ENCODE measurements at regions not wholly inside any gene's neighbourhood (a gene's known extent, or its start where the extent isn't known, plus 50 kb on each side); places are given as distances from the start of the nearest gene placed in this dataset.
"Not testable (repeated sequence)": the region's sequence is repeated elsewhere in the genome, so short reads cannot be mapped to it uniquely, and the experiment has no call there.

DNA sequence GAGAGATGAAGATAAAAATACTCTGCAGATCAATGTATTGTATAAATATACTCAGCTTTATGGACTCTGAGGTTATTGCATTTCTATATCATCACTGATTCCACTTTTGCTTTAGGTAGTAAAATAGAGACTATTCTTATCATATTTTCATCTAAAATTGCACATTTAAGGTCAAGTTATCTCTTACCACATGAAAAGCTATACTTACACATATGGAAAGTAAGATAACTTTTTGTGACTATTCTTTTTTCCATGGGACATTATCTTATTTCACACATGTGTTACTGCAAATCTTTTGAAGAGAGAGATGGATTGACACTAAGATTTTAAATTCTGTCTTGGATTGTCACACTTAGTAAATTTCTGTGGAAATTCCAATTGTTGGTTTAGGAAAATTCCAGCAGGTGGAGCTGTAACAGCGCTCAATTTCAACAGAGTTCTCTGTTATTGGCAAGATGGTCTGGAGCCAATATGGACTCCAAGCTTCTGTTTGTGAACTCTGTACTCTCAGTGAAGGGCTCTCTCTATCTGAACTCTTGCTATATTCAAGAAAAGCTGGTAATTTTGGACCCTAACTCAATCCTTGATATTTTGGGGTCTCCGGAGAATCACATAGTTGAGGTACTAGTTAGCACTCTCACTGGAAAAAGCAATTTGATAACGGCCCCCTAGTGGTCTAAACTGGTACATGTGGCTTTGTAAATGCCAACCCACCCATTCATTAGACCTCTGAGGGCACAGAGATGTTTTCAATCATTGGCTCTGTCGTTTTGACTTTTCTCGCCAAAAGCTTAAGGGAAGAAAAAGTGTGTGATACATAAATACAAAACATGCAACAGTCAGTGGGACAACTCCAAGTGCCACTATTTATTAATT is 429.7 kb downstream of the ETS1 start:
- DNase-seq (ENCODE audit: low read depth in 2 of 2), result peak; percentile 63 to 68

DNA sequence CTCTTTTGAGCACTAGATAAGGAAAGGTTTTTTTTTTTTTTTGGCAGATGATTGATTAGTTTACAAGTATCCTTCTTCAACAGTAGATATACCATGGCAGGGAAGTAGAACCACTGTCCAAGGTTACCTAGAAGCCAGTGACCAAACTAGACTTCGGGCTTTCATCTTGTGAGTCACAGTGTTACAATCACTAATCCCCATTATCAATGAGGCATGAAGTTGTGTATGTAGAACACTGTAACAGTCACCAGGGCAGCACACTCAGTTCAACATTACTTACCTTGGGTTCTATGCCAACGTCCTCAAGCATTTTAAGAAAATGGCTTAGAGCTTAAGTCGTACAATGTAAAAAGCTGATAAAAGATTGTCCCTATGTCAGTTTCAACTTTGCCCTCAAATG is 430.9 kb downstream of the ETS1 start:
- DNase-seq (ENCODE audit: low read depth in 2 of 2), result no peak

DNA sequence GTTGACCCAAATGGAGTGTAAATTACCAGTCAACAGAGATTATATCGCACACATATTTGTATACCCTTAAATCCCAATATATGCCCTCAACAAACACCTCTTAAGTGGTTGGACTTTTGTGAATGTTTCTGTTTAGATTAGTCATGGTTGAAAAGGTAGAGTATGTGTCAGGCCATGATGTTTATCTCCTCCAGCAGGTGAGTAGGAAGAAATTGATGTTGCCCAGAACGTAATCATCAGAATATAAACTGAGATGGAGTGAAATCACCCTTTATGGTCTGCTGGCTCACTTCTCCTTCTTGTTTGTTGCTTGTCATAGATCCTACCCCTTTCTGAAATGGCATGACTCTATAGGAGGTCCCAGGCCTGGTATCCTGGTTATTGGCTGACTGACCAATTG is 431.8 kb downstream of the ETS1 start:
- DNase-seq (ENCODE audit: low read depth in 2 of 2), result no peak

DNA sequence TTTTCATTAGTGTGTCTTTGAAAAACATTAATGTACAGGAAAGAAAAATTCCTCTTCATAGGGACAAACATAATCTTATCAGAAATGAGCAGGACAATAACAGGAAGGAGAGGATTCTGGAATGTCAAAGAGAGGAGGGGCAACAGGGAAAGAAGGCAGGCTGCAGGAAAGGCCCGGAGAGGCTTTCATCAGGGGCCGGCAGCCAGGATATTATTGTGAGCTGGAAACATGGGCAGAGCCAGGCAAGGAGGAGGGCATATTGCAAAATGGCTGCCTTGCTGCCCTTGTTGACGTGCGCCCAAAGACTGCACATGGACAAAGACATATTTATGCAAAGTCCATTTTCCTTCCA is 433.7 kb downstream of the ETS1 start:
- no peak for DNase-seq (ENCODE audit: low read depth in 2 of 2)

DNA sequence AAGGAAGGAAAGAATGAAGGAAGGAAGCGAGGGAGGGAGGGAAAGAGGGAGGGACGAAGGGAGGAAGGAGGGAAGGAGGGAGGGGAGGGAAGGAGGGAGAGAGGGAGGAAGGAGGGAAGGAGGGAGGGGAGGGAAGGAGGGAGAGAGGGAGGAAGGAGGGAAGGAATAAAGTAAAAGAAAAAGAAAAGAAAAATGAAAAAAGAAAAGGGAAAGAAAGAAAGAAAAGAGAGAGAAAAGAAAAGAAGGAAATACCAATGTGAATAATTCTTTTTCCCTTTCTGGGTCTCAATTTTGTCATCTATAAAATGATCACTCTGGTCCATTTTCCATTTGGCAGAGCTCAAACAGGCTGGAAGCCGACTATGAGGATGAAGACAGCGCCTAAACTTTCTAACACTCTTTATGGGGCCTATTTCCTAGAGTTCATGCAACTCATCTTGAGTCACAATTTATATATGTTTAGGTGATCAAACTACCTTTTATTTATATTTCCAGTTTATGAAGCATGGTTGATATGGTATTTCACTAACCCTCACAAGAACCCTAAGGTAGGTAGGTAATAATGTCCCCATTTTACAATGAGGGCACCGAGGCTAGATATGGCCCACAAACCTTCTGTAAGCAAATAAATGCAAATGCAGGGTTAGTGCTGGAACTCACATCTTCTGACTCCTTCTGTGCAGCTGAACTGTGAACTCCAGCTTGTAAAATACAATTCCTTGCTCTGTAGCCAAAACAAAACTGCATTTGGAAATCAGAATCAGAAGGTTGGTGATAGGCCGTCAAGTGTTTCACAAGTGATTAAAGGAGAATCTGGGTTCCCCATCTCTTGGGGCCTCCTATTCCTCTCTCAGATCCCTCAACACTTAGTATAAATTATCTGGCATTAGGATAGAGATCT is 434.3 kb downstream of the ETS1 start:
- no peak for DNase-seq (ENCODE audit: low read depth in 2 of 2)

DNA sequence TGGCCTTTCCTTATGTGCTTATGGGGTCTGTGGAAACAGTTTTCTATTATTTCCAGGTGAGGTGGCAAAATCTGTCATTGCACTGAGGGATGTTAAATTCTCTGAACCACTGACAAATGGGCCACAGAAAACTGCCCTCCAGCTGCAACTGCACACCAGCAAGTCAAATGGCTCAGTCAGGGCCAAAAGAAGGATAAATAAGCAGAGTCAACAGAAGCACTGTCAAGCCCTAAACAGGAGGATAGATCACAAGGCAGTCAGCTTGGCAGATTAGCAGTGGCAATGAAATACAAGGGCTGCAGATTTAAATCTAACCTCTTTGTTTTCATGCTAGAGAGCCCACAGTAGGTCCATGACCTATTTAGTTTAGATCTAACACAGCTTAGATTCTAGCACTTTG is 435.6 kb downstream of the ETS1 start:
- no peak for DNase-seq (ENCODE audit: low read depth in 2 of 2)

DNA sequence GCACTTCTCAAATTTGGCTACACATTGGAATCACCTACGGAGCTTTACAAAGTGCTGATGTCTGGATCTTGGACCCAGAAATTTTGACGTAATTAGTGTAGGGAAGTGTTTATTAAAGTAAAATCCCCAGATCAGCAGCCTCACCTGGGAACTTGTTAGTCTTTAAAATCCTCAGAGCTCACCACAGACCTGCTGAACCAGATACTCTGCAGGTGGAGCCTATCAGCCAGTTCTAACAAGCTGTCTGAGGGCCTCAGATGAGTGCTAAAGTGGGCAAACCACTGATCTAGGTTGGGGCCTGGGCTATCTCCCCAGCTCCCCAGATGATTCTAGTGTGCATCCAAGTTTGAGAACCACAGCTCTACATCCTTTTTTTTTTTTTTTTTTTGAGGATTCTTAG is 436.0 kb downstream of the ETS1 start:
- DNase-seq (ENCODE audit: low read depth in 2 of 2), result no peak

DNA sequence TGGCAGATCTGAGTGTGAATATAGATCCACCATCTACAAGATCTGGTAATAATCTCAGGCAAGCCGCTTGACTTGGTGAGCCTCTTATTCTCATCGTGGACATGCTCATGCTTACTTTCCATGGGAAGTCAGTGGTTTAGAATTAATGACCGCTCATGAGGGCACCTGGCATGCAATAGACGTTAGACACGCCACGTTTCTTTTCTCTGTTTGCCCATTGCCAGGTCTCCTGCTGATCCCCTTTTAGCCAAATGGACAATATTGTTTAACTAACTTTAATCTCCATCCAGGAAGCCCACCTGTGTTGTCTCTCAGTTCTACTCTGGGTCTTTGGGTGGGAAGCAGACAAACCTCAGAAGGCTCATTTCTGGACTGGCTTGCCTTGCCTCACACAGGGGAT is 439.1 kb downstream of the ETS1 start:
- DNase-seq (ENCODE audit: low read depth in 2 of 2), result no peak

DNA sequence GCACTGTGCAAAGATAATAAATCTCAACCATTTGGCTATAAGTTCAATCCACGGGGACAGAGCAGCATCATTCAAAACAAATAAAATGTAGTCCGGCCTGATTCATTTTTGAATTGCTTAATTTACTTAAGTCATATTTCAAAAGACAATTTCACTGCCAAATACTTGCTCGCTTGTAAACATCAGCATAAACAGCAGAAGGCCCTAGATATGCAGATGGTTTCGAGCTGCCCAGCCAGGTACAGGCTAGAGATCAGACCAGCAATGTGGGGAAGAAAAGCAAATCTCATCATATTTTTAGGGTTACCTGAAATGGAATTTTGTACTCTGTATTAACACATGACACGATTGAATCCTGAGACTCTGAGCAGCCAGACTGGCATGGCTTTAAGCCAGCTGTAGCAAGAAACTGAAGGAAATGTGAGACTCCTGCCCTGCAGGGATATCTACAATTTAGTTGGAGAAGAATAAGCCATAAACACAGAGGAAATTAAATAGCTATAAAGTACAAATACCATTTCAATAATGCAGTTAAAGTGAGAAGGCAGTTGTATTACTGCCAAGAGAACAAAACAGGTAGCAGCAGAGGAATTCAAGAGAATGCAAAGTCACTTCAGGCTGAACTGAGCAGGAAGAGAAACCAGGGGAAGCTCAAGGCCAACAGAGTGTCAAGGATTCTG is 440.3 kb downstream of the ETS1 start:
- no peak for DNase-seq (ENCODE audit: low read depth in 2 of 2)

DNA sequence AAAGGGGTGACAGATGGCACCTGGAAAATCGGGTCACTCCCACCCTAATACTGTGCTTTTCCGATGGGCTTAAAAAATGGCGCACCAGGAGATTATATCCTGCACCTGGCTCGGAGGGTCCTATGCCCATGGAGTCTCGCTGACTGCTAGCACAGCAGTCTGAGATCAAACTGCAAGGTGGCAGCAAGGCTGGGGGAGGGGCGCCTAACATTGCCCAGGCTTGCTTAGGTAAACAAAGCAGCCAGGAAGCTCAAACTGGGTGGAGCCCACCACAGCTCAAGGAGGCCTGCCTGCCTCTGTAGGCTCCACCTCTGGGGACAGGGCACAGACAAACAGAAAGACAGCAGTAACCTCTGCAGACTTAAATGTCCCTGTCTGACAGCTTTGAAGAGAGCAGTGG is 447.1 kb downstream of the ETS1 start:
- not testable (repeated sequence) for DNase-seq (ENCODE audit: low read depth in 2 of 2)

DNA sequence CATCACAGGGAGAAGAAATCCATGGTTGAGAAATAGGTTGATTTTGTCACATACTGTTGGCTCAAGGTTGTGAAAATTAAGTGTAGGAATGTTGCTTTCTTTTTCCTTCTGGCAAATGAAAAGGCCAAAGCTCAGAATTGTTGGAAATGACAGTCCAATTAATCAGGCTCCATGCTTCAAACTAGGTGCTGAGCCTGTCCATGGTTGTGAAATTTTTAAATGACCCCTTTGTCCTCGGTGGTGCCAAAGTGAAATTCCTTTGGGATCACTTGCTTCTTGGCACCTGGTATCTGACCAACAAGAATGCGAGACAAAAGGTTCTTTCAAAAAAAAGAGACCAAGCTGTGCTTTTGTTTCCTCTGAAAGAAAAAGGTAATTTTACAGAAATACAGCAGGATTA is 451.9 kb downstream of the ETS1 start:
- no peak for DNase-seq (ENCODE audit: low read depth in 2 of 2)

DNA sequence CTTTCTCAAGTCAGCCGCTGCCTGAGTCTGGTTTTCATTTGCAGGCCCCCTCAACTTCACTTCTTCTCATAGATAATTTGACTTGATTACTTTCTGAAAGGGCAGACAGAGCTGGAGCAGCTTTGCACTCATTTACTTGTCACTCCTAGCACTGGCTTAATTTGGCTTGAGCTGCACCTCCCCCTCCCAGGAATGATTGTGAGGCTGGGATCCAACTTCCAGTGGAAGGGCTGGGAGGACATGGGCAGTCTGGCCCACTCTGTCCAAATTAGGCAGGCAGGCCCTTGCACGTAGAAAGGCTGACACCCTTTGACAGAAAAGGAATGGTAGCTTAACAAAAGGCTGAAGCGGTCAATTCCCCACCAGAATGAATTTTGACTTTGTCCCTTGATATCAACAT is 453.9 kb downstream of the ETS1 start:
- DNase-seq (ENCODE audit: low read depth in 2 of 2), result no peak

DNA sequence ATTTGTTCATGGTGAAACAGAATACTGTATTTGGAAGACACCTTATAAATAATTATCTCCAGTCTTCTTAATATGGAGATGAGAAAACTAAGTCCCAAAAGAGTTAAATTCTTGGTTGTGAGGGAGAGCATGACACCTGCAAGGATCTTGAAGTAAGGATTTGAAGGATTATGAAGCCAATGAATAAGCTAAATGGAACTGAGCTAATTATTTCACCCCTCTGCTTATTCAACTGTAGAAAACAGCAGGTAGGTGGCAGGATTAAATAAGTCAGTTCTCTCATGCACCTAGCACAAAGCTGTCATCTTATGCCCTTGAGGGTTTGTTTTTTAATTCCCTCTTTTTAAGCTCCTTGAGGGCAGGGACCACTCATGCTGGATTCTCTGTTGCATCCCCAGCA is 457.3 kb downstream of the ETS1 start:
- DNase-seq (ENCODE audit: low read depth in 2 of 2), result no peak

DNA sequence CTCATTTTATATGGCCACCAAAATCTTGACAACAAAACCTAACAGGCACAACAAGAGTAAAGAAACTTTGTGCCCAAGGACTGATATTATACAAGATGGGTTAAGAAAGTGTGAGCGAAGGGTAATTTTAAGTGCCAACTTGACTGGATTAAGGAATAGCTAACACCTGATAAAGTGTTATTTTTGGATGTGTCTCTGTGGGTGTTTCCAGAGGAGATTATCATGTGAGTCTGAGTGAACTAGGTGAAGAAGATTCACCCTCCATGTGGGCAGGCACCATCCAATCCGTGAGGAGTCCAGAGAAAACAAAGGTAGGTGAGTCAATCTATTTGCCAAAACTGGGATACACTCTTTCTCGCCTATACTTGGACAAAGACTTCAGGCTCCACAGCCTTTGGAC is 461.6 kb downstream of the ETS1 start:
- no peak for DNase-seq (ENCODE audit: low read depth in 2 of 2)

DNA sequence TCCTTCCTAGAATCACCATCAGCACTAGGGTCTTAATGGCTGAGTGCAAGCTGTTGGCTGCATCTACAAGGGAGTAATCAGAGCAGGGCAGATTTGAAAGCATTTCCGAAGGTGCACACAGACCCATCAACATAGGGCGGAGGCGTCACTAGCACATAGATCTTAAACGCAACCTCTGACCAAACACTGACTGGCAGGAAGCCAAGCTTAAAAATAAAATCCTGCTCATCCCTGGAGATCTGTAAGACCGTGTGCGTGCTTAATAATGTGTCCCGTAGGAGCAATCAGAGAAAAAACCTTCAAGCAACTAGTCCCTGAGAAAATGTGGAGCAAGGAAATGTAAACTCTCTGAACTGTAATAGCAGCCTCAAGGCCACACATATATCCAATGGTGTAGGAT is 470.5 kb downstream of the ETS1 start:
- DNase-seq (ENCODE audit: low read depth in 2 of 2), result no peak

DNA sequence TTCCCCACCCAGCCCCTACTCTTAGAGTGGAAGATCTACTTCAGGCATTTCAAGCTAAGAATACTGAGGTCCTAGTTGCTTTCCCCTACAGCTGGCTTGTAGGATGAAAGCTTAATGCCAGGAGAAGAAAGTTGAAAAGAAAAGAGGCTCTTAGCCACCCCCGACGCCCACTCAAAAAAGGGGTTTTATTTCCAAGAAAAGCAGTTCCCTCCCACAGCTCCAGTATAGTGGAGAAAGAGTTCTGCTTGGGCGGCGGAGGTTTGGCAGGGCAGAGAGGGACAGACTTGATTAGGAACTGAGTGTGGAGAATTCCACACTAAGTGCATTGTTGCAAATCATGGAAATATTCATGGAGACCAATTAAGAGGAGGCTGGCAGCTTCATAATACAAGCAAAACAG is 470.9 kb downstream of the ETS1 start:
- DNase-seq (ENCODE audit: low read depth in 2 of 2), result no peak

DNA sequence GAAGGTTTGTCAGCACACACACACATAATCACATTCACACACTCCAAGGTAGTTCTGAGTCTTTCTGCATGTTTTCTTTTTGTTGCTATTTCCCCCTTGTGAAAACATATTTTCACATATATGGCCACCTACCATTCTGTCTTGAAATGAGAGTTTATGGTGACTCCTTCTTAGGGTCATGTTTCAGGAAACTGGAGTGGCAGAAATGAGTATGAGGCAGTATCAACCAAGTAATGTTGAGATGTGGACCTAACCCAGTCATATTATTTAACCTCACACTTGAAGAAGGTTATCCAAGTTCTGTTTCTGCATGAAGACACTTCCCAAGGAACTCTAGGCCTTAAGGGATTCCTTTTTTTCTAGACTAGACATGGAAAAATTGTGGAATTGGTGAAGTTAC is 481.4 kb downstream of the ETS1 start:
- no peak for DNase-seq (ENCODE audit: low read depth in 2 of 2)

DNA sequence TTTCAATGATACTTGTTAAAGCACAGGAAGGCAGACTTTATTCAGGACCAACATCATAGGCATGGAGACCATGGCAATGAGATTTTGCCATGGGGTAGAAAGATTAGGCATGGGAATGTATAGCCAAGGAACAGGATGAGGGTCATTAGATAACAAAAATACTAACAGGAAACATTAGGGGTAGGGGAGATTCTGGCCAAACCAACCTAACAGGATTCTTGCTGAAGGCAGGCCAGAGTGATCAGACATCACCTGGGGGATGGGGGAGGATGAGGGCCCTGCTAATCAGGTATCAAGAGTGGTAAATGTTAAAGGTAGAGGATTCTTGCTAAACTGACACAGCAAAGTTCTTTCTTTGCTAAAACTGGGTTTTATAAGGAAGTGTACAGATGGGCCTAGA is 481.8 kb downstream of the ETS1 start:
- DNase-seq (ENCODE audit: low read depth in 2 of 2), result no peak

DNA sequence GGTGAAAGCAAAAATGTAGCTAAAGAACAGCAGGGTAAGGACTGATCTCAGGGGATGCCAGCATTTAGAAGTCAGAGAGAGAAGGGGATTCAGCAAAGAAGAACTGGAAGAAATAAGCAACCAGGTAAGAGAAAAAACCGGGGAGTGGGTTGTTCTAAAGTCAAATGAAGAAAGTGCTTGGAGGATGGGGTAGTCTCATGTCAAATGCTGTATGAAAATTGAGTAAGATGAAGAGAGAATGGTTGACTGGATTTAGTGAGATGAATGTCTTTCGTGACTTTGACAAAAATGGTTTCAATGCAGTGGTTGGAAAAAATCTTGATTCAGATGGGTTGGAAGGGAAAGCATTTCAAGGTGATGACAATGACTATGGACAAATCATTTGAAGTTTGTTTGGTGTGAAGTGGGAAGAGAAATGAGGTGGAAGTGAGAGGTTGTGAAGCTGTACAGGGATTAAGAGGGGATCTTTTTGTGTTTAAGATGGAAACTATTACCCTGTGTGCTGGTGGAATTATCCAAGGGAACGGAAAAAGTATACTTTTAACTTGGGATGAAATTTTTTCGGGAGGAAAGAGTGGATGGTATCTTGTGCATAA is 484.0 kb downstream of the ETS1 start:
- DNase-seq (ENCODE audit: low read depth in 2 of 2), result no peak

DNA sequence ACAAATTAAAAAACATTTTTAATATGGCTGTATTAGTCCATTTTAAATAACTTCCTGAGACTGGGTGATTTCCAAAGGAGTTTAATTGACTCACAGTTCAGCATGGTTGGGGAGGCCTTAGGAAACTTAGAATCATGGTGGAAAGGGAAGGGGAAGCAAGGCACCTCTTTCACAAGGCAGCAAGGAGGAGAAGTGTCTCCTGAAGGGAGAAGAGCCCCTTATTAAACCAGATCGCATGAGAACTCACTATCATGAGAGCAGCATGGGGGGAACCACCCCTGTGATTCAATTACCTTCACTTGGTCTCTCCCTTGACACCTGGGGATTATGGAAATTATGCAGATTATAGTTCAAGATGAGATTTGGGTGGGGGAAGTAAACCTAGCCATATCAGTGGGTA is 488.6 kb downstream of the ETS1 start:
- no peak for DNase-seq (ENCODE audit: low read depth in 2 of 2)

DNA sequence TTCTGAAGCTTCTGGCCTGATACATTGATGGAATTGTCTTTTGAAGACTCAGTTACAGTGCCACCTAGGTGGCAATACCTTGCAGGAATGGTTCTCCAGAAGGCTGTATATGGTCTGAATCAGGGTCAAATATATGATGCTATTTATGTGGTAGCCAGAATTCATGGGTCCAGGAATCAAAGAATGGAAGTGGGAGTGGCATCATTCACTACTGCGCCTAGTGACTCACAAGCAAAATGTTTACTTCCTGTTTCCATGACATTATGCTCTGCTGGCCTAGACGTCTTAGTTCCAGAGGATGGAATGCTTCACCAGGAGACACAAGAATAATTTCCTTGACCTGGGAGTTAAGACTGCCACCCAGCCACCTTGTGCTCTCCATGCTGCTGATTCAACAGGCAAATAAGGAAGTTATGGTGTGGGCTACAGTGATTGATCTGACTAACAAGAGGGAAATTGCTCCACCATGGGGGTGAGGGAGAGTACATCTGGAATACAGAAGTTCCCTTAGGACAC is 491.8 kb downstream of the ETS1 start:
- DNase-seq (ENCODE audit: low read depth in 2 of 2), result peak; percentile 16 to 21

DNA sequence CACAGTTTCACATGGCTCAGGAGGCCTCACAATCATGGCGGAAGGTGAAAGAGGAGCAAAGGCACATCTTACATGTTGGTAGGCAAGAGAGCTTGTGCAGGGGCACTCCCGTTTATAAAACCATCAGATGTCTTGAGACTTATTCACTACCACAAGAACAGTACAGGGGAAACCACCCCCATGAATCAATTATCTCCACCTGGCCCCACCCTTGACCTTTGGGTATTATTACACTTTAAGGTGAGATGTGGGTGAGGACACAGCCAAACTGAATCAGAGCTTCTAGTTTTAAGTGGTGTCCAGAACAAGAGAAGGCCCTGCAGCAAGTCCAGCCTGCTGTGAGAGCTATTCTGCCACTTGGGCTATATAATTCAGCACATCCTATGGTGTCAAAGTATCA is 493.7 kb downstream of the ETS1 start:
- no peak for DNase-seq (ENCODE audit: low read depth in 2 of 2)
